ENCODE measurements at regions not wholly inside any gene's neighbourhood (a gene's known extent, or its start where the extent isn't known, plus 50 kb on each side); places are given as distances from the start of the nearest gene placed in this dataset.

DNA sequence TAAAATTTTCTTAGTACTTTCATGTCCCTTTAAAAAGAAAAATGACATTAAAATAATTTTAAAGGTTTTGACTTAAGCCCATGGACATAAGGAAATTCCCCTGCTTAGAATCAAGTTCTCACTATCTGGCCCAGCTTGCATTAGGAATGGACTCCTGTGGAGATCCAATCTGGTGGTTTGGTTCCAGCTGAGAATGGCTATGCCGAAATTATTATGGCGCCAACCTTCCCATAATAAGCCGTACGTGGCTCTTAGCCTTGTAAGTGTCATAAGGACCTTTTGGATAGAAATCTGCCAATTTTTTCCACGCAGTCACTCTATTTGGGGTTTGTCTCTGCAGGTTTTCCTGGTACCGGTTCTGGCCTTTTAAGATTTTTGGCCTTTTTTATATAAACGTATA is 262.1 kb upstream of the MAF start:
- Histone ChIP-seq H3K9me3 (replicated peaks in 1 of 2; ENCODE audit: control insufficient read depth in 2 of 2, insufficient read depth in 1 of 2, low read depth in 1 of 2, low read length in 2 of 2) (no peaks in the 10 kb centered on the region), H2BK5ac (ENCODE audit: low read length) (no peak overlapping the region), H3K4me2 (ENCODE audit: insufficient read depth, low read length, poor library complexity, severe bottlenecking) (no peak overlapping the region), H2BK120ac (ENCODE audit: low read depth, low read length) (no peak overlapping the region), H2AK5ac (ENCODE audit: low read depth, low read length) (no peak overlapping the region), H3K4me1 (ENCODE audit: control insufficient read depth in 2 of 2, insufficient read depth in 1 of 2, low read depth in 1 of 2, low read length in 2 of 2) (no peaks in the 10 kb centered on the region), H3K27me3 (ENCODE audit: control insufficient read depth in 3 of 3, insufficient read depth in 3 of 3, low read depth in 1 of 3, low read length in 3 of 3) (no peaks in the 10 kb centered on the region), H3K23ac (ENCODE audit: low read depth, low read length, poor library complexity) (no peak overlapping the region), H3K79me1 (ENCODE audit: low read depth, low read length) (no peaks in the 10 kb centered on the region), H4K91ac (ENCODE audit: low read depth, low read length, poor library complexity) (no peak overlapping the region), H2BK12ac (ENCODE audit: low read length) (no peak overlapping the region), H3K4me3 (ENCODE audit: low read length in 2 of 2) (no peak overlapping the region), H3K14ac (ENCODE audit: low read length) (no peak overlapping the region), H3K27ac (replicated peaks; ENCODE audit: low read length) (no peak overlapping the region), H3K18ac (ENCODE audit: low read length) (no peak overlapping the region), H3K9ac (ENCODE audit: low read depth, low read length, poor library complexity) (no peak overlapping the region), H2AFZ (ENCODE audit: low read length) (no peak overlapping the region), H3K4ac (ENCODE audit: low read length) (no peak overlapping the region), H4K8ac (ENCODE audit: low read depth, low read length) (no peak overlapping the region), H3K36me3 (replicated peaks in 1 of 2; ENCODE audit: control insufficient read depth in 2 of 2, insufficient read depth in 2 of 2, low read length in 2 of 2) (no peaks in the 10 kb centered on the region), H2BK15ac (ENCODE audit: low read length) (no peak overlapping the region)
- DNase-seq (ENCODE audit: low spot score): no peak
- WGBS, 2 donors (ENCODE audit: extremely low coverage in 2 of 2, insufficient read length in 2 of 2, insufficient replicate concordance in 1 of 2): no CpG with 5 or more reads among the region's 7 CpGs

DNA sequence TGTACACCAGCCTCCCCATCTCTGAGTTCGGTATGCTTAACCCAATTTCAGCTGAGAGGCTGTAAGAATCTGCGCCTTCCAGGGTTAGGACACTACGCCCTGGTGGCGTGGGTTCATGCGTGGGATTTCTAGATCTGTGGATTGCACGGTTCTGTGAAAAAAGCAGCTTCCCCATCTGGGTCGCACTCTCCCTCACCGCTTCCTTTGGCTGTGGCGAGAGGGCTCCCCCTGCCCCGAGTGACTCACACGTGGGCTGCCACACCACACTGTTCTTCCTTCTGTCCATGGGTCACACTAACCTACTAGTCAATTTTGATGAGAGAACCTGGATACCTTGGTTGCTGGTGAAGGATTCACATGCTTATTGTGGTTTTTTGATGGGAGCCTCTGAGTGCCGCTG is 256.0 kb upstream of the MAF start:
- H2AFZ ChIP-seq (ENCODE audit: low read length): no peak overlapping the region
- no peak overlapping the region for H2AK5ac ChIP-seq (ENCODE audit: low read depth, low read length)
- H3K14ac ChIP-seq (ENCODE audit: low read length): no peak overlapping the region
- H3K4me1 ChIP-seq (ENCODE audit: control insufficient read depth in 2 of 2, insufficient read depth in 1 of 2, low read depth in 1 of 2, low read length in 2 of 2): no peaks in the 10 kb centered on the region
- H2BK12ac ChIP-seq (ENCODE audit: low read length): no peak overlapping the region
- no peak overlapping the region for H3K4ac ChIP-seq (ENCODE audit: low read length)
- DNase-seq (ENCODE audit: low spot score): no peak
- no peak overlapping the region for H3K27ac ChIP-seq (replicated peaks; ENCODE audit: low read length)
- H3K9ac ChIP-seq (ENCODE audit: low read depth, low read length, poor library complexity): no peak overlapping the region
- H3K4me3 ChIP-seq (ENCODE audit: low read length in 2 of 2): no peak overlapping the region
- H3K27me3 ChIP-seq (ENCODE audit: control insufficient read depth in 3 of 3, insufficient read depth in 3 of 3, low read depth in 1 of 3, low read length in 3 of 3): no peaks in the 10 kb centered on the region
- no peak overlapping the region for H2BK15ac ChIP-seq (ENCODE audit: low read length)
- no peak overlapping the region for H2BK5ac ChIP-seq (ENCODE audit: low read length)
- no peaks in the 10 kb centered on the region for H3K36me3 ChIP-seq (replicated peaks in 1 of 2; ENCODE audit: control insufficient read depth in 2 of 2, insufficient read depth in 2 of 2, low read length in 2 of 2)
- no peak overlapping the region for H2BK120ac ChIP-seq (ENCODE audit: low read depth, low read length)
- H4K8ac ChIP-seq (ENCODE audit: low read depth, low read length): no peak overlapping the region
- no peak overlapping the region for H3K4me2 ChIP-seq (ENCODE audit: insufficient read depth, low read length, poor library complexity, severe bottlenecking)
- no peaks in the 10 kb centered on the region for H3K9me3 ChIP-seq (replicated peaks in 1 of 2; ENCODE audit: control insufficient read depth in 2 of 2, insufficient read depth in 1 of 2, low read depth in 1 of 2, low read length in 2 of 2)
- H3K18ac ChIP-seq (ENCODE audit: low read length): no peak overlapping the region
- no peak overlapping the region for H4K91ac ChIP-seq (ENCODE audit: low read depth, low read length, poor library complexity)
- whole genome bisulfite sequencing, 2 donors (ENCODE audit: extremely low coverage in 2 of 2, insufficient read length in 2 of 2, insufficient replicate concordance in 1 of 2): no CpG with 5 or more reads among the region's 12 CpGs
- H3K79me1 ChIP-seq (ENCODE audit: low read depth, low read length): no peaks in the 10 kb centered on the region
- no peak overlapping the region for H3K23ac ChIP-seq (ENCODE audit: low read depth, low read length, poor library complexity)

DNA sequence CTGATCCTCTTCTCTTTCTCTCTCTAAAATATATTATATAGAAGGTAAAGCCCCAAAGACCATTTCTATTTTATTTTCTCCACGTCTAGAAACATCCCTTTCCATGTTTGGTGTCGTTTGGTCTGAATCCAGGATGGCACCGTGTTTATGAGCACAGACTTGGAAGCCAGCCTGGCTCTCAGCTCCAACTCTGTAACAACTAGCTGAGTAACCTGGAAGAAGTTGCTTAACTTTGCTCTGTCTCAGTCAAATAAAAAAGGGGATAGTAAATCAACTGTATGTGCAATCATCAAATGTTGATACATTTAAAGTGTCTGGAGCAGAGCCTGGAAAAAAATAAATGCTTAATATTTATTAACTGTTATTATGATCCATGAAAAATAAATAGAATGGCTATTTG is 249.8 kb upstream of the MAF start:
- no peak overlapping the region for H4K91ac ChIP-seq (ENCODE audit: low read depth, low read length, poor library complexity)
- H3K9ac ChIP-seq (ENCODE audit: low read depth, low read length, poor library complexity): no peak overlapping the region
- no peaks in the 10 kb centered on the region for H3K4me1 ChIP-seq (ENCODE audit: control insufficient read depth in 2 of 2, insufficient read depth in 1 of 2, low read depth in 1 of 2, low read length in 2 of 2)
- no peak overlapping the region for H2AFZ ChIP-seq (ENCODE audit: low read length)
- no peak overlapping the region for H2BK15ac ChIP-seq (ENCODE audit: low read length)
- no peak overlapping the region for H2AK5ac ChIP-seq (ENCODE audit: low read depth, low read length)
- no peak overlapping the region for H3K23ac ChIP-seq (ENCODE audit: low read depth, low read length, poor library complexity)
- no peaks in the 10 kb centered on the region for H3K27me3 ChIP-seq (ENCODE audit: control insufficient read depth in 3 of 3, insufficient read depth in 3 of 3, low read depth in 1 of 3, low read length in 3 of 3)
- H2BK5ac ChIP-seq (ENCODE audit: low read length): no peak overlapping the region
- no peaks in the 10 kb centered on the region for H3K36me3 ChIP-seq (replicated peaks in 1 of 2; ENCODE audit: control insufficient read depth in 2 of 2, insufficient read depth in 2 of 2, low read length in 2 of 2)
- no peak overlapping the region for H4K8ac ChIP-seq (ENCODE audit: low read depth, low read length)
- no peaks in the 10 kb centered on the region for H3K9me3 ChIP-seq (replicated peaks in 1 of 2; ENCODE audit: control insufficient read depth in 2 of 2, insufficient read depth in 1 of 2, low read depth in 1 of 2, low read length in 2 of 2)
- H3K4ac ChIP-seq (ENCODE audit: low read length): no peak overlapping the region
- no peaks in the 10 kb centered on the region for H3K79me1 ChIP-seq (ENCODE audit: low read depth, low read length)
- no CpG with 5 or more reads among the region's 3 CpGs for WGBS, 2 donors (ENCODE audit: extremely low coverage in 2 of 2, insufficient read length in 2 of 2, insufficient replicate concordance in 1 of 2)
- no peak overlapping the region for H3K4me2 ChIP-seq (ENCODE audit: insufficient read depth, low read length, poor library complexity, severe bottlenecking)
- no peak overlapping the region for H3K4me3 ChIP-seq (ENCODE audit: low read length in 2 of 2)
- no peak for DNase-seq (ENCODE audit: low spot score)
- no peak overlapping the region for H3K27ac ChIP-seq (replicated peaks; ENCODE audit: low read length)
- H3K14ac ChIP-seq (ENCODE audit: low read length): no peak overlapping the region
- H2BK120ac ChIP-seq (ENCODE audit: low read depth, low read length): no peak overlapping the region
- H2BK12ac ChIP-seq (ENCODE audit: low read length): no peak overlapping the region
- no peak overlapping the region for H3K18ac ChIP-seq (ENCODE audit: low read length)

DNA sequence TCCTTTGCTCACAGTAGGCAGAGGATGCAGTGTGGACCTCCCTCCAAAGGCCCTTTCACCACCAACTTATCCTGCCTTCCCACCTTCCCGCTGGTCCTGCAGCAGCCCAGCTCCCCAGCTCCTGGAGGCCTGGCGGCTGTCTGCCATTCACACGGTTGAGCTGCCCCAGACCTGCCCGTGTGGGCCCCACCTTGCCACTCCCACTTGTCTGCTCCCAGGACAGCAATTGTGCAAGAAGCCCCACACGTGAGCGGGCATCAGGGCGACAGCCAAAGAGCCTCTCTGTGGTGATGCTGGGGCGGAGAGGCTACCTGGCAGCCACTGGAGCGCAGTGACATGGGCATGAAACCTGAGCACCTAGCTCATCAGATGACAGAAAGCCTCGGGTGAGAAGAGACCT is 248.6 kb upstream of the MAF start:
- no peak overlapping the region for H3K9ac ChIP-seq (ENCODE audit: low read depth, low read length, poor library complexity)
- no peak overlapping the region for H2AK5ac ChIP-seq (ENCODE audit: low read depth, low read length)
- no peak overlapping the region for H2BK120ac ChIP-seq (ENCODE audit: low read depth, low read length)
- H3K79me1 ChIP-seq (ENCODE audit: low read depth, low read length): no peaks in the 10 kb centered on the region
- H4K91ac ChIP-seq (ENCODE audit: low read depth, low read length, poor library complexity): no peak overlapping the region
- no peak overlapping the region for H4K8ac ChIP-seq (ENCODE audit: low read depth, low read length)
- no peak overlapping the region for H2BK5ac ChIP-seq (ENCODE audit: low read length)
- no peak overlapping the region for H3K14ac ChIP-seq (ENCODE audit: low read length)
- no peaks in the 10 kb centered on the region for H3K27me3 ChIP-seq (ENCODE audit: control insufficient read depth in 3 of 3, insufficient read depth in 3 of 3, low read depth in 1 of 3, low read length in 3 of 3)
- no peak overlapping the region for H3K23ac ChIP-seq (ENCODE audit: low read depth, low read length, poor library complexity)
- H3K27ac ChIP-seq (replicated peaks; ENCODE audit: low read length): no peak overlapping the region
- no peak overlapping the region for H3K4ac ChIP-seq (ENCODE audit: low read length)
- H3K4me1 ChIP-seq (ENCODE audit: control insufficient read depth in 2 of 2, insufficient read depth in 1 of 2, low read depth in 1 of 2, low read length in 2 of 2): no peaks in the 10 kb centered on the region
- WGBS, 2 donors (ENCODE audit: extremely low coverage in 2 of 2, insufficient read length in 2 of 2, insufficient replicate concordance in 1 of 2): no CpG with 5 or more reads among the region's 10 CpGs
- no peak overlapping the region for H3K4me2 ChIP-seq (ENCODE audit: insufficient read depth, low read length, poor library complexity, severe bottlenecking)
- H3K18ac ChIP-seq (ENCODE audit: low read length): peak overlapping the region; percentile 62
- no peak overlapping the region for H2BK15ac ChIP-seq (ENCODE audit: low read length)
- DNase-seq (ENCODE audit: low spot score): no peak
- no peak overlapping the region for H2AFZ ChIP-seq (ENCODE audit: low read length)
- H3K36me3 ChIP-seq (replicated peaks in 1 of 2; ENCODE audit: control insufficient read depth in 2 of 2, insufficient read depth in 2 of 2, low read length in 2 of 2): no peaks in the 10 kb centered on the region
- H2BK12ac ChIP-seq (ENCODE audit: low read length): no peak overlapping the region
- no peaks in the 10 kb centered on the region for H3K9me3 ChIP-seq (replicated peaks in 1 of 2; ENCODE audit: control insufficient read depth in 2 of 2, insufficient read depth in 1 of 2, low read depth in 1 of 2, low read length in 2 of 2)
- H3K4me3 ChIP-seq (ENCODE audit: low read length in 2 of 2): no peak overlapping the region

All from neuronal stem cell (in vitro differentiated cells).